Neural progenitor cell (in vitro differentiated cells): ENCODE measurements at regions not wholly inside any gene's neighbourhood (a gene's known extent, or its start where the extent isn't known, plus 50 kb on each side); places are given as distances from the start of the nearest gene placed in this dataset.

Source experiments
- CTCF ChIP-seq: fragments of 200-600 bp; sonication (generic); IDR thresholded peaks from 2 replicates; pipeline ENCODE4 v1.5.1; 2017; ENCODE audit warnings: antibody characterized with exemption, mild to moderate bottlenecking
- EZH2 ChIP-seq: fragments of 200-600 bp; sonication (generic); IDR thresholded peaks from 2 replicates; pipeline ENCODE4 v1.6.1; 2017; ENCODE audit warnings: antibody characterized with exemption, mild to moderate bottlenecking, moderate library complexity

GRCh38 chr7:57205000-57205399 lies 72.8 kb upstream of the ZNF479 start:
- TF ChIP-seq CTCF = no peak
- no peak for TF ChIP-seq EZH2
